Adipocyte (in vitro differentiated cells): ENCODE measurements at regions not wholly inside any gene's neighbourhood (a gene's known extent, or its start where the extent isn't known, plus 50 kb on each side); places are given as distances from the start of the nearest gene placed in this dataset.
"Not testable (repeated sequence)": the region's sequence is repeated elsewhere in the genome, so short reads cannot be mapped to it uniquely, and the experiment has no call there.

Experiments
- DNase-seq: peaks from one replicate; pipeline ENCODE4 v3.0.0-alpha.2; 2015; ENCODE audit warnings: low read depth
- H3K27me3 ChIP-seq: replicated peaks from 2 replicates; pipeline ENCODE4 v1.7.0; 2013; ENCODE audit warnings: mild to moderate bottlenecking, low read length, moderate library complexity; ENCODE audit not compliant: control insufficient read depth, insufficient read depth
- H3K36me3 ChIP-seq: 2 replicates; pipeline ENCODE4 v1.7.0; 2013; ENCODE audit warnings: low read length, mild to moderate bottlenecking, moderate library complexity; ENCODE audit not compliant: control insufficient read depth, insufficient read depth, severe bottlenecking
- H3K4me1 ChIP-seq: 2 replicates; pipeline ENCODE4 v1.7.0; 2013; ENCODE audit warnings: mild to moderate bottlenecking, low read length, moderate library complexity; ENCODE audit not compliant: control insufficient read depth, insufficient read depth
- H3K4me3 ChIP-seq: 2 replicates; pipeline ENCODE4 v1.7.0; 2013; ENCODE audit warnings: mild to moderate bottlenecking, low read length, moderate library complexity
- H3K9ac ChIP-seq: 2 replicates; pipeline ENCODE4 v1.7.0; 2013; ENCODE audit warnings: mild to moderate bottlenecking, low read length, moderate library complexity
- H3K9me3 ChIP-seq: 2 replicates; pipeline ENCODE4 v1.7.0; 2013; ENCODE audit warnings: mild to moderate bottlenecking, low read length, moderate library complexity; ENCODE audit not compliant: control insufficient read depth

- Histone ChIP-seq H3K9ac (no peak overlapping the region), H3K9me3 (peaks cover 2% of the 10 kb centered on the region), H3K4me3 (no peak overlapping the region), H3K27me3 (no peaks in the 10 kb centered on the region), H3K36me3 (no peaks in the 10 kb centered on the region), H3K4me1 (no peaks in the 10 kb centered on the region)
- no peak for DNase-seq
These were observed 436.6 kb downstream of the SHISA9 start for GRCh38 chr16:13338044-13338443.

DNA sequence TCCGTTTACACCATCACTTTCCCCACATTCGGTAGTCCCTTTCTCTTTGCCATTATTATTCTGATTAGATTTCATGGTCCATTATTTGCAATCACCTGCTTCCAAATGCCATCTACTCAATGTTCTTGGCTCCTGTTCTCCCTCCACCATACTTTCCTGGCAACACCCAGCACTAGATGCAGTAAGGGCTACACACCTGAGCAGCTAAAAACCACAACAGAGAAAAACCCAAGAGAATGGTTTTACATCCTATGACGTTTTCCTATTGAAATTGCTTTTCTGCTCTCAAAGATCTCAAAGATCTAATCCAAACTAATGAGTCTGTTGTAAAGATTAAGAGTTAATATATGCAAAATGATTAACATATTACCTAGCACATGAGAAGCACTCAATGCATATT is 441.3 kb downstream of the SHISA9 start:
- Histone ChIP-seq H3K4me1 (no peaks in the 10 kb centered on the region), H3K9ac (no peak overlapping the region), H3K9me3 (peaks cover 2% of the 10 kb centered on the region), H3K4me3 (no peak overlapping the region), H3K27me3 (no peaks in the 10 kb centered on the region), H3K36me3 (no peaks in the 10 kb centered on the region)
- DNase-seq: no peak

GRCh38 chr16:13344001-13344400 is 442.6 kb downstream of the SHISA9 start:
- no peak for DNase-seq
- H3K4me1 ChIP-seq: no peaks in the 10 kb centered on the region
- peaks cover 2% of the 10 kb centered on the region for H3K9me3 ChIP-seq
- H3K4me3 ChIP-seq: no peak overlapping the region
- no peaks in the 10 kb centered on the region for H3K36me3 ChIP-seq
- no peak overlapping the region for H3K9ac ChIP-seq
- no peaks in the 10 kb centered on the region for H3K27me3 ChIP-seq

DNA sequence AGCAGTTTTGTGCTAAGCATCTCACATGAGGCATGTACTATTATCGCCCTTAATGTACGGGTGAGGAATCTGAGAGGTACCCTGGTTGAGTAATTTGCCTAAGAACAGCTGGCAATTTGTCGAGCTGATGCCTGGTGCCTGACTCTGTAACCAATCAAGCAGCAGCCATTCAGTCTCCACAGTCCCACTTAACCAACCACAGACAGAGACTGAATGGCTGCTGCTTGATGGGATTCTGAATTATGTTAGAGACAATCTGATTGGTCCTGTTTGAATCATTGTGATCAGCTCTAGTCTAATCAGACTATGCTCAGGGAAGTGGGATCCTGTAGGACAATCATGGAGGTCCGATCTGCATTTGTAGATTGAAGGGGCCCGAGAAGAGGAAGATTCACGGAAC is 447.0 kb downstream of the SHISA9 start:
- Histone ChIP-seq H3K36me3 (no peaks in the 10 kb centered on the region), H3K9ac (no peak overlapping the region), H3K4me3 (no peak overlapping the region), H3K27me3 (no peaks in the 10 kb centered on the region), H3K9me3 (no peaks in the 10 kb centered on the region), H3K4me1 (no peaks in the 10 kb centered on the region)
- no peak for DNase-seq

- no peak overlapping the region for H3K4me3 ChIP-seq
- no peak for DNase-seq
These were observed 448.6 kb downstream of the SHISA9 start for GRCh38 chr16:13350000-13350399.

DNA sequence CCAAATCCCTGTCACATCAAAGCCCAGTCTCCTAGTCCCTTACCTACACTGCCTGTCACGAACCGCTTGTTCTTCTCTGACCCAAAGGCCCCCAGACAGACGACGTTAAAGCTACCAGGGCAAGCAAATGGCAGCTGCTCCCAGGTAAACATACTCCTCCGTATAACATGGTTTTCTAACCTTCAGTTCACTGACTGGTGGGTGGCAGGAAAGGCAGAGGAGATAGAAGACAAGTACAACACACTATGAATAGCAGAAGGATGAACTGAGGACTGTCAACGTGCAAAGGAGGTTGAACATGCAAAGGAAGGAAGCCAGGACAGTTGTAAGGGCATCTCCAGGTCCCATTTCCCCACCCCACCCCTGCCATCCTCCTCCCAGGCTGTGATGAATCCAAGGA is 449.8 kb downstream of the SHISA9 start:
- H3K4me1 ChIP-seq: no peaks in the 10 kb centered on the region
- no peak overlapping the region for H3K9ac ChIP-seq
- DNase-seq: no peak
- no peak overlapping the region for H3K4me3 ChIP-seq
- no peaks in the 10 kb centered on the region for H3K36me3 ChIP-seq
- H3K27me3 ChIP-seq: no peaks in the 10 kb centered on the region
- H3K9me3 ChIP-seq: no peaks in the 10 kb centered on the region

More at GRCh38 chr16:13350000-13350399, 448.6 kb downstream of the SHISA9 start:
- Histone ChIP-seq H3K36me3 (no peaks in the 10 kb centered on the region), H3K9ac (no peak overlapping the region), H3K4me1 (no peaks in the 10 kb centered on the region), H3K27me3 (no peaks in the 10 kb centered on the region), H3K9me3 (no peaks in the 10 kb centered on the region)

GRCh38 chr16:13351601-13352217 is 450.3 kb downstream of the SHISA9 start:
- no peak for DNase-seq
- Histone ChIP-seq H3K4me3 (no peak overlapping the region), H3K36me3 (no peaks in the 10 kb centered on the region), H3K9ac (no peak overlapping the region), H3K9me3 (no peaks in the 10 kb centered on the region), H3K27me3 (no peaks in the 10 kb centered on the region), H3K4me1 (no peaks in the 10 kb centered on the region)

- H3K9ac ChIP-seq, H3K4me3 ChIP-seq, H3K27me3 ChIP-seq, DNase-seq, H3K4me1 ChIP-seq, H3K36me3 ChIP-seq, H3K9me3 ChIP-seq: not testable (repeated sequence)
These were observed 451.4 kb downstream of the SHISA9 start for GRCh38 chr16:13352796-13353195.

DNA sequence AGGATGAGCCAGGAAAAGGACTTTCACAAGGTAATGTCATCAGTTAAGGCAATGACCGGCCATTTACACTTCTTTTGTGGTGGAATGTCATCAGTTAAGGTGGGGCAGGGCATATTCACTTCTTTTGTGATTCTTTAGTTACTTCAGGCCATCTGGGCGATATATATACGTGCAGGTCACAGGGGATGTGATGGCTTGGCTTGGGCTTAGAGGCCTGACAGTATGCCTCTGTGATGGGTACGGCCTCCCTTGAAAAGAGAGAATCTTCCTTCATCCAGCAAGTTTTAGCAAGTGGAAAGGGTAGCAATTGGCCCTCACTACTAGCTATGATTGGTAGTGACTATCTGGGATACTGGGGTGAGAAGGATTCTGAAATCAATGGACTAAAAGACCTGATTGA is 456.4 kb downstream of the SHISA9 start:
- H3K4me3 ChIP-seq, DNase-seq, H3K9ac ChIP-seq, H3K4me1 ChIP-seq, H3K27me3 ChIP-seq, H3K36me3 ChIP-seq: not testable (repeated sequence)
- peaks cover 23% of the 10 kb centered on the region for H3K9me3 ChIP-seq

GRCh38 chr16:13359835-13360234 is 458.4 kb downstream of the SHISA9 start:
- H3K36me3 ChIP-seq: no peaks in the 10 kb centered on the region
- no peak overlapping the region for H3K9ac ChIP-seq
- DNase-seq: no peak
- H3K27me3 ChIP-seq: no peaks in the 10 kb centered on the region
- no peaks in the 10 kb centered on the region for H3K4me1 ChIP-seq
- no peak overlapping the region for H3K4me3 ChIP-seq
- H3K9me3 ChIP-seq: peaks cover 23% of the 10 kb centered on the region

GRCh38 chr16:13372421-13372820 is 471.0 kb downstream of the SHISA9 start:
- Histone ChIP-seq H3K4me3 (no peak overlapping the region), H3K4me1 (no peaks in the 10 kb centered on the region), H3K27me3 (no peaks in the 10 kb centered on the region), H3K9ac (no peak overlapping the region), H3K9me3 (peaks cover 5% of the 10 kb centered on the region), H3K36me3 (no peaks in the 10 kb centered on the region)
- no peak for DNase-seq

GRCh38 chr16:13376174-13376573 is 474.8 kb downstream of the SHISA9 start:
- no peaks in the 10 kb centered on the region for H3K4me1 ChIP-seq
- H3K27me3 ChIP-seq: no peaks in the 10 kb centered on the region
- no peak for DNase-seq
- no peak overlapping the region for H3K9ac ChIP-seq
- no peaks in the 10 kb centered on the region for H3K36me3 ChIP-seq
- H3K4me3 ChIP-seq: no peak overlapping the region
- H3K9me3 ChIP-seq: peaks cover 2% of the 10 kb centered on the region
